ENCODE measurements at regions not wholly inside any gene's neighbourhood (a gene's known extent, or its start where the extent isn't known, plus 50 kb on each side); places are given as distances from the start of the nearest gene placed in this dataset.

GRCh38 chr20:22796469-22797077 is 212.2 kb upstream of the FOXA2 start:
- DNase-seq, result no peak
- H3K27me3 ChIP-seq, result peaks cover 0 to 5% (median 0%) of the 10 kb centered on the region in 3 donors
- 61 to 70% methylated on average over 5 of the region's 5 CpGs for WGBS, 2 donors
- H3K4me3 ChIP-seq, result no peak overlapping the region
- H3K4me1 ChIP-seq, result peaks cover 0 to 9% (median 3%) of the 10 kb centered on the region in 4 donors
- peak overlapping the region in 3 of 4 donors; percentile 14 to 50 (median 43) for H3K27ac ChIP-seq
- intact Hi-C loops (cut with DNase I), result no loop called here
- H3K36me3 ChIP-seq, result no peaks in the 10 kb centered on the region
- no peaks in the 10 kb centered on the region for H3K9me3 ChIP-seq
- no peak for TF ChIP-seq EP300 (IDR thresholded peaks at IDR 0.05)
- TF ChIP-seq CTCF (IDR thresholded peaks at IDR 0.05), result no peak
- peak in 1 of 4 donors; percentile 6 for TF ChIP-seq POLR2AphosphoS5 (IDR thresholded peaks at IDR 0.05)
- no peak for TF ChIP-seq POLR2A (IDR thresholded peaks at IDR 0.05)

- peaks cover 0 to 9% (median 3%) of the 10 kb centered on the region in 4 donors for H3K4me1 ChIP-seq
- no peak overlapping the region for H3K27ac ChIP-seq
- H3K27me3 ChIP-seq, result peaks cover 0 to 8% (median 0%) of the 10 kb centered on the region in 3 donors
- intact Hi-C loops (cut with DNase I), result no loop called here
- no peak overlapping the region for H3K4me3 ChIP-seq
- 81 to 88% methylated on average over 3 of the region's 3 CpGs for WGBS, 2 donors
- DNase-seq, result no peak
- H3K9me3 ChIP-seq, result no peaks in the 10 kb centered on the region
- H3K36me3 ChIP-seq, result no peaks in the 10 kb centered on the region
- TF ChIP-seq CTCF (IDR thresholded peaks at IDR 0.05) (no peak), EP300 (IDR thresholded peaks at IDR 0.05) (no peak), POLR2A (IDR thresholded peaks at IDR 0.05) (no peak), POLR2AphosphoS5 (IDR thresholded peaks at IDR 0.05) (no peak)
These were observed 212.7 kb upstream of the FOXA2 start for GRCh38 chr20:22797103-22797502.

- Histone ChIP-seq H3K4me1 (peaks cover 0 to 9% (median 3%) of the 10 kb centered on the region in 4 donors), H3K36me3 (no peaks in the 10 kb centered on the region), H3K9me3 (no peaks in the 10 kb centered on the region), H3K4me3 (no peak overlapping the region), H3K27me3 (peaks cover 0 to 8% (median 0%) of the 10 kb centered on the region in 3 donors), H3K27ac (no peak overlapping the region)
- DNase-seq, result no peak
- TF ChIP-seq EP300 (IDR thresholded peaks at IDR 0.05), result no peak
- TF ChIP-seq POLR2A (IDR thresholded peaks at IDR 0.05), result no peak
- no peak for TF ChIP-seq CTCF (IDR thresholded peaks at IDR 0.05)
- no peak for TF ChIP-seq POLR2AphosphoS5 (IDR thresholded peaks at IDR 0.05)
- WGBS, 2 donors, result 60 to 72% methylated on average over 3 of the region's 3 CpGs
- intact Hi-C loops (cut with DNase I), result no loop called here
These were observed 215.3 kb upstream of the FOXA2 start for GRCh38 chr20:22799687-22800086.

- TF ChIP-seq POLR2AphosphoS5 (IDR thresholded peaks at IDR 0.05), result no peak
- no peak for TF ChIP-seq POLR2A (IDR thresholded peaks at IDR 0.05)
- no peak for TF ChIP-seq CTCF (IDR thresholded peaks at IDR 0.05)
- TF ChIP-seq EP300 (IDR thresholded peaks at IDR 0.05), result no peak
- DNase-seq, result no peak
- Histone ChIP-seq H3K4me1 (peaks cover 0 to 9% (median 3%) of the 10 kb centered on the region in 4 donors), H3K9me3 (no peaks in the 10 kb centered on the region), H3K4me3 (no peak overlapping the region), H3K36me3 (no peaks in the 10 kb centered on the region), H3K27me3 (peaks cover 0 to 8% (median 0%) of the 10 kb centered on the region in 3 donors), H3K27ac (no peak overlapping the region)
- intact Hi-C loops (cut with DNase I), result no loop called here
- WGBS, 2 donors, result 66 to 79% methylated on average over 1 of the region's 1 CpG
These were observed 215.8 kb upstream of the FOXA2 start for GRCh38 chr20:22800129-22800528.

GRCh38 chr20:22801528-22801927 is 217.2 kb upstream of the FOXA2 start:
- H3K36me3 ChIP-seq, result no peaks in the 10 kb centered on the region
- intact Hi-C loops (cut with DNase I), result no loop called here
- WGBS, 2 donors, result 60% methylated on average over 4 of the region's 4 CpGs

More at GRCh38 chr20:22801528-22801927, 217.2 kb upstream of the FOXA2 start:
- Histone ChIP-seq H3K27me3 (peaks cover 0 to 8% (median 0%) of the 10 kb centered on the region in 3 donors), H3K4me1 (no peaks in the 10 kb centered on the region), H3K9me3 (no peaks in the 10 kb centered on the region), H3K4me3 (no peak overlapping the region), H3K27ac (no peak overlapping the region)
- no peak for DNase-seq
- TF ChIP-seq CTCF (IDR thresholded peaks at IDR 0.05) (no peak), EP300 (IDR thresholded peaks at IDR 0.05) (no peak), POLR2A (IDR thresholded peaks at IDR 0.05) (no peak), POLR2AphosphoS5 (IDR thresholded peaks at IDR 0.05) (no peak)

All from sigmoid colon (tissue), 6 donors.